K562 (cell line): ENCODE measurements at regions not wholly inside any gene's neighbourhood (a gene's known extent, or its start where the extent isn't known, plus 50 kb on each side); places are given as distances from the start of the nearest gene placed in this dataset.

Source experiments
- ATF3 ChIP-seq, 2 experiments: fragments of 450-650 bp in 1 of 2; sonication (generic) in 1 of 2; formaldehyde crosslinking in 1 of 2; IDR thresholded peaks in 1 of 2; conservative IDR thresholded peaks in 1 of 2; 2 replicates each; pipeline versions ENCODE4 v1.6.1 to v1.8.1; 2016 to 2023; ENCODE audit warnings: mild to moderate bottlenecking in 2 of 2, moderate library complexity in 2 of 2, inconsistent platforms in 1 of 2, missing genetic modification reagents in 1 of 2
- ELF4 ChIP-seq: fragments of 450-650 bp; formaldehyde crosslinking; IDR thresholded peaks from 2 replicates; pipeline ENCODE4 v1.4.0; 2022; ENCODE audit warnings: missing genetic modification characterization
- HDAC6 ChIP-seq: IDR thresholded peaks from 2 replicates; pipeline ENCODE4 v1.6.1; 2012; ENCODE audit warnings: low read depth, mild to moderate bottlenecking, control low read depth, inconsistent platforms, low read length, moderate library complexity
- HMG20B ChIP-seq: fragments of 250-450 bp; sonication (Bioruptor Pico); IDR thresholded peaks from 2 replicates; pipeline ENCODE4 v1.5.0; 2021; ENCODE audit warnings: mild to moderate bottlenecking
- JUNB ChIP-seq: fragments of 450-650 bp; formaldehyde crosslinking; conservative IDR thresholded peaks from 2 replicates; pipeline ENCODE4 v1.4.0; 2020; ENCODE audit warnings: mild to moderate bottlenecking
- MXI1 ChIP-seq: IDR thresholded peaks from 2 replicates; pipeline ENCODE4 v1.6.1; 2011; ENCODE audit warnings: low read depth, mild to moderate bottlenecking, improper control_type of control experiment, low read length
- SMARCA4 ChIP-seq: fragments of 450-650 bp; IDR thresholded peaks from 2 replicates; pipeline ENCODE4 v1.6.1; 2016
- TAF1 ChIP-seq: IDR thresholded peaks from 2 replicates; pipeline ENCODE4 v1.6.1; 2011; ENCODE audit warnings: mild to moderate bottlenecking, low read length, moderate library complexity; ENCODE audit not compliant: insufficient read depth, control insufficient read depth, severe bottlenecking; ENCODE audit errors: extremely low read depth
- ZNF311 ChIP-seq: fragments of 250-450 bp; sonication (Bioruptor Pico); IDR thresholded peaks from 2 replicates; pipeline ENCODE4 v1.4.0; 2020; ENCODE audit warnings: mild to moderate bottlenecking, moderate library complexity

- no peak for TF ChIP-seq ZNF311 (CRISPR knock-in tag)
- TF ChIP-seq JUNB (CRISPR knock-in tag): no peak
- no peak for TF ChIP-seq ATF3 (IDR thresholded peaks at IDR 0.05)
- no peak for TF ChIP-seq ATF3 (CRISPR knock-in tag; conservative IDR thresholded peaks at IDR 0.05)
- no peak for TF ChIP-seq HMG20B (CRISPR knock-in tag)
- no peak for TF ChIP-seq ELF4 (CRISPR knock-in tag)
- no peak for TF ChIP-seq HDAC6
- TF ChIP-seq TAF1: no peak
- TF ChIP-seq SMARCA4: no peak
- TF ChIP-seq MXI1: no peak
Measured at GRCh38 chr6:50278663-50279062, 228.9 kb upstream of the DEFB112 start.
